Aorta (tissue), 5 donors: ENCODE measurements at regions not wholly inside any gene's neighbourhood (a gene's known extent, or its start where the extent isn't known, plus 50 kb on each side); places are given as distances from the start of the nearest gene placed in this dataset.

Experiments
- ATAC-seq: fragments of 200-7000 bp; cut with Tn5 transposase; one replicate; pipeline ENCODE4 v1.9.1; 2022; ENCODE audit warnings: moderate library complexity; ENCODE audit not compliant: low FRiP score
- DNase-seq, 2 donors: peaks; one replicate each; pipeline ENCODE4 v3.0.0-alpha.2; 2020
- H3K27ac ChIP-seq, 2 donors: one replicate each; pipeline ENCODE4 v1.5.1; 2013; ENCODE audit warnings: low read length in 2 of 2, mild to moderate bottlenecking in 2 of 2, moderate library complexity in 2 of 2, control low read depth in 1 of 2, inconsistent platforms in 1 of 2, low read depth in 1 of 2
- H3K27me3 ChIP-seq, 2 donors: one replicate each; pipeline ENCODE4 v1.6.1; 2013; ENCODE audit warnings: control low read depth in 1 of 2, low read length in 1 of 2, mild to moderate bottlenecking in 1 of 2, moderate library complexity in 1 of 2; ENCODE audit not compliant: insufficient read depth in 2 of 2, control insufficient read depth in 1 of 2
- H3K36me3 ChIP-seq, 2 donors: one replicate each; pipeline ENCODE4 v1.6.1; 2013; ENCODE audit warnings: control low read depth in 1 of 2, low read length in 1 of 2, mild to moderate bottlenecking in 1 of 2; ENCODE audit not compliant: insufficient read depth in 2 of 2, control insufficient read depth in 1 of 2
- H3K4me1 ChIP-seq, 2 donors: one replicate each; pipeline ENCODE4 v1.6.1; 2013; ENCODE audit warnings: low read length in 2 of 2, control low read depth in 1 of 2, mild to moderate bottlenecking in 1 of 2, moderate library complexity in 1 of 2; ENCODE audit not compliant: insufficient read depth in 2 of 2, control insufficient read depth in 1 of 2
- H3K4me3 ChIP-seq, 2 donors: one replicate each; pipeline ENCODE4 v1.5.1; 2013; ENCODE audit warnings: low read length in 2 of 2, control low read depth in 1 of 2, mild to moderate bottlenecking in 1 of 2
- H3K9me3 ChIP-seq: one replicate; pipeline ENCODE4 v1.6.1; 2013; ENCODE audit warnings: mild to moderate bottlenecking, low read length; ENCODE audit not compliant: control insufficient read depth
- WGBS, 2 donors: extraction: QIAGEN DNeasy Blood & Tissue Kit; methylation state at CpG; one replicate each; pipeline ENCODE4 v1.1.7; 2013; 5-methylcytosine and 5-hydroxymethylcytosine counted together
- intact Hi-C, 2 donors: fragments of 100-400 bp; cut with DNase I; formaldehyde crosslinking; loops; one replicate each; pipeline versions ENCODE4 v1.14.2 to v1.15.0; 2022
- donor health status: healthy with polysubstance abuse.
- donor health status: Bipolar disorder and iron deficiency.
- donor health status: DM: no; HTN: no; CAD: no.
- donor health status: DM: no; HTN: no; CAD: no.
- donor health status: DM: yes; HTN: yes; CAD: no.

- peaks cover 5% of the 10 kb centered on the region for H3K9me3 ChIP-seq
- no peak overlapping the region for H3K4me3 ChIP-seq
- DNase-seq: no peak
- H3K4me1 ChIP-seq: no peaks in the 10 kb centered on the region
- H3K27ac ChIP-seq: no peak overlapping the region
- 94 to 96% methylated on average over 21 of the region's 21 CpGs for WGBS, 2 donors
- intact Hi-C loops: no loop called here
- no peaks in the 10 kb centered on the region for H3K36me3 ChIP-seq
- ATAC-seq: no peak
- no peaks in the 10 kb centered on the region for H3K27me3 ChIP-seq
These were observed 142.0 kb upstream of the MCHR2 start for GRCh38 chr6:100135977-100136376.

- no peak overlapping the region for H3K4me3 ChIP-seq
- DNase-seq (no peak), ATAC-seq (no peak)
- H3K27me3 ChIP-seq: no peaks in the 10 kb centered on the region
- H3K9me3 ChIP-seq: peaks cover 5% of the 10 kb centered on the region
- H3K4me1 ChIP-seq: no peaks in the 10 kb centered on the region
- no peaks in the 10 kb centered on the region for H3K36me3 ChIP-seq
- intact Hi-C loops: no loop called here
- WGBS, 2 donors: 84 to 94% methylated on average over 1 to 2 of the region's 2 CpGs
- no peak overlapping the region for H3K27ac ChIP-seq
These were observed 140.7 kb upstream of the MCHR2 start for GRCh38 chr6:100134703-100135102.

- DNase-seq (no peak), ATAC-seq (no peak)
- intact Hi-C loops: no loop called here
- no peak overlapping the region for H3K4me3 ChIP-seq
- H3K36me3 ChIP-seq: no peaks in the 10 kb centered on the region
- H3K9me3 ChIP-seq: peaks cover 5% of the 10 kb centered on the region
- H3K27ac ChIP-seq: no peak overlapping the region
- 74 to 78% methylated on average over 2 of the region's 2 CpGs for WGBS, 2 donors
- no peaks in the 10 kb centered on the region for H3K27me3 ChIP-seq
- no peaks in the 10 kb centered on the region for H3K4me1 ChIP-seq
These were observed 140.3 kb upstream of the MCHR2 start for GRCh38 chr6:100134297-100134696.

- no peak for DNase-seq
- no peaks in the 10 kb centered on the region for H3K4me1 ChIP-seq
- no peak overlapping the region for H3K27ac ChIP-seq
- H3K27me3 ChIP-seq: no peaks in the 10 kb centered on the region
- no peak for ATAC-seq
- peaks cover 5% of the 10 kb centered on the region for H3K9me3 ChIP-seq
- H3K4me3 ChIP-seq: no peak overlapping the region
- intact Hi-C loops: no loop called here
- H3K36me3 ChIP-seq: no peaks in the 10 kb centered on the region
These were observed 138.0 kb upstream of the MCHR2 start for GRCh38 chr6:100132005-100132404.

GRCh38 chr6:100130630-100131029 is 136.6 kb upstream of the MCHR2 start:
- intact Hi-C loops: no loop called here
- Histone ChIP-seq H3K36me3 (no peaks in the 10 kb centered on the region), H3K4me3 (no peak overlapping the region), H3K27ac (no peak overlapping the region), H3K4me1 (no peaks in the 10 kb centered on the region), H3K9me3 (peaks cover 5% of the 10 kb centered on the region), H3K27me3 (no peaks in the 10 kb centered on the region)
- DNase-seq: no peak
- ATAC-seq: no peak
- 80 to 85% methylated on average over 1 of the region's 1 CpG for WGBS, 2 donors

GRCh38 chr6:100126790-100127484 is 132.9 kb upstream of the MCHR2 start:
- DNase-seq (no peak), ATAC-seq (no peak)
- peaks cover 4% of the 10 kb centered on the region for H3K9me3 ChIP-seq
- intact Hi-C loops: no loop called here
- H3K4me3 ChIP-seq: no peak overlapping the region
- no peaks in the 10 kb centered on the region for H3K36me3 ChIP-seq
- H3K4me1 ChIP-seq: no peaks in the 10 kb centered on the region
- H3K27ac ChIP-seq: no peak overlapping the region
- WGBS, 2 donors: 55 to 67% methylated on average over 6 of the region's 6 CpGs
- H3K27me3 ChIP-seq: no peaks in the 10 kb centered on the region

- no peak for DNase-seq
- WGBS, 2 donors: 76 to 85% methylated on average over 2 of the region's 2 CpGs
- H3K4me3 ChIP-seq: no peak overlapping the region
These were observed 128.0 kb upstream of the MCHR2 start for GRCh38 chr6:100121854-100122609.

GRCh38 chr6:100119261-100119660 is 125.2 kb upstream of the MCHR2 start:
- H3K9me3 ChIP-seq: no peaks in the 10 kb centered on the region
- H3K36me3 ChIP-seq: no peaks in the 10 kb centered on the region
- no peaks in the 10 kb centered on the region for H3K27me3 ChIP-seq
- no peak overlapping the region for H3K27ac ChIP-seq
- ATAC-seq (no peak), DNase-seq (no peak)
- intact Hi-C loops: loop anchor here (5.0 kb wide), 1 partner anchor 543 kb away; no protein-coding TSS in a partner anchor
- WGBS, 2 donors: 43 to 55% methylated on average over 4 of the region's 4 CpGs
- H3K4me3 ChIP-seq: no peak overlapping the region
- no peaks in the 10 kb centered on the region for H3K4me1 ChIP-seq

More at GRCh38 chr6:100121854-100122609, 128.0 kb upstream of the MCHR2 start:
- intact Hi-C loops: no loop called here
- Histone ChIP-seq H3K27me3 (no peaks in the 10 kb centered on the region), H3K36me3 (no peaks in the 10 kb centered on the region), H3K4me1 (no peaks in the 10 kb centered on the region), H3K27ac (no peak overlapping the region), H3K9me3 (no peaks in the 10 kb centered on the region)
- no peak for ATAC-seq

GRCh38 chr6:100118301-100118700 is 124.3 kb upstream of the MCHR2 start:
- Histone ChIP-seq H3K4me3 (no peak overlapping the region), H3K27me3 (no peaks in the 10 kb centered on the region), H3K9me3 (no peaks in the 10 kb centered on the region), H3K4me1 (no peaks in the 10 kb centered on the region), H3K27ac (no peak overlapping the region), H3K36me3 (no peaks in the 10 kb centered on the region)
- DNase-seq (no peak), ATAC-seq (no peak)
- 75 to 79% methylated on average over 2 of the region's 2 CpGs for whole genome bisulfite sequencing, 2 donors
- intact Hi-C loops: loop anchor here (5.0 kb wide), 1 partner anchor 544 kb away; no protein-coding TSS in a partner anchor
